ENCODE measurements at regions not wholly inside any gene's neighbourhood (a gene's known extent, or its start where the extent isn't known, plus 50 kb on each side); places are given as distances from the start of the nearest gene placed in this dataset.

- Histone ChIP-seq H3K9ac (ENCODE audit: insufficient read length, low read depth) (no peak overlapping the region), H3K9me3 (ENCODE audit: insufficient read depth, low read length) (peaks cover 13% of the 10 kb centered on the region), H3K4me1 (ENCODE audit: insufficient read depth, insufficient read length) (no peaks in the 10 kb centered on the region), H3K27me3 (ENCODE audit: insufficient read depth, insufficient read length) (no peaks in the 10 kb centered on the region), H3K4me3 (ENCODE audit: insufficient read length, low read depth) (no peak overlapping the region), H3K36me3 (ENCODE audit: insufficient read depth, insufficient read length, low read length) (no peaks in the 10 kb centered on the region)
- no peak for DNase-seq (ENCODE audit: low read depth, low spot score)
- TF ChIP-seq ZNF274 (IDR thresholded peaks at IDR 0.05; ENCODE audit: low read depth, low read length) (no peak), SUZ12 (IDR thresholded peaks at IDR 0.05; ENCODE audit: extremely low read depth, insufficient read depth, insufficient read length) (no peak), YY1 (IDR thresholded peaks at IDR 0.05; ENCODE audit: insufficient read depth, insufficient read length) (no peak)
Observed at GRCh38 chr2:204265681-204266181, 279.5 kb upstream of the PARD3B start.

- Histone ChIP-seq H3K9ac (ENCODE audit: insufficient read length, low read depth) (no peak overlapping the region), H3K4me1 (ENCODE audit: insufficient read depth, insufficient read length) (no peaks in the 10 kb centered on the region), H3K36me3 (ENCODE audit: insufficient read depth, insufficient read length, low read length) (no peaks in the 10 kb centered on the region), H3K4me3 (ENCODE audit: insufficient read length, low read depth) (no peak overlapping the region), H3K27me3 (ENCODE audit: insufficient read depth, insufficient read length) (no peaks in the 10 kb centered on the region), H3K9me3 (ENCODE audit: insufficient read depth, low read length) (peaks cover 25% of the 10 kb centered on the region)
- TF ChIP-seq YY1 (IDR thresholded peaks at IDR 0.05; ENCODE audit: insufficient read depth, insufficient read length): no peak
- TF ChIP-seq SUZ12 (IDR thresholded peaks at IDR 0.05; ENCODE audit: extremely low read depth, insufficient read depth, insufficient read length): no peak
- no peak for TF ChIP-seq ZNF274 (IDR thresholded peaks at IDR 0.05; ENCODE audit: low read depth, low read length)
- no peak for DNase-seq (ENCODE audit: low read depth, low spot score)
Observed at GRCh38 chr2:204268458-204268857, 276.8 kb upstream of the PARD3B start.

- H3K4me1 ChIP-seq (ENCODE audit: insufficient read depth, insufficient read length): no peaks in the 10 kb centered on the region
- H3K36me3 ChIP-seq (ENCODE audit: insufficient read depth, insufficient read length, low read length): no peaks in the 10 kb centered on the region
- H3K27me3 ChIP-seq (ENCODE audit: insufficient read depth, insufficient read length): no peaks in the 10 kb centered on the region
- H3K9me3 ChIP-seq (ENCODE audit: insufficient read depth, low read length): peaks cover 25% of the 10 kb centered on the region
- no peak overlapping the region for H3K9ac ChIP-seq (ENCODE audit: insufficient read length, low read depth)
- no peak for DNase-seq (ENCODE audit: low read depth, low spot score)
- no peak overlapping the region for H3K4me3 ChIP-seq (ENCODE audit: insufficient read length, low read depth)
- no peak for TF ChIP-seq ZNF274 (IDR thresholded peaks at IDR 0.05; ENCODE audit: low read depth, low read length)
- TF ChIP-seq YY1 (IDR thresholded peaks at IDR 0.05; ENCODE audit: insufficient read depth, insufficient read length): no peak
- TF ChIP-seq SUZ12 (IDR thresholded peaks at IDR 0.05; ENCODE audit: extremely low read depth, insufficient read depth, insufficient read length): no peak
Observed at GRCh38 chr2:204268971-204269370, 276.3 kb upstream of the PARD3B start.

DNA sequence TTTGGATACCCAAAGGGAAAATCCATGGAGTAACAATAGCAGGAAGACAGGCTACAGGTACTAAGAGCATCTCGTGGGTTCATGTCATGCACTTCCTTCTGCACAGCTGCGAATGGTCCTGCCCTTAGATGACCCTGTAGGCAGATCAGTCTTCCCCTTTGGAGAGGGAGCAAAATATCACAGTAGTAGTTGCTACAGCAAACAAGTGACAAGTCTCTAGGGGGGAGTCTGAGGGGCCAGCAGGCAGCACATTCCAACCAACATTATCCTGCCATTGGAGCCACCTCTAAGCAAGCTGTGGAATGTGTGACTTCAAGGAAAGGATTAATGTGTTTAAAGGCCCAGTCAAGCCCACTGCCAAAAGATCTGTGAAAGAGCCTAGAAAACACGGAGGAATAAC is 273.2 kb upstream of the PARD3B start:
- H3K9ac ChIP-seq (ENCODE audit: insufficient read length, low read depth): no peak overlapping the region
- H3K27me3 ChIP-seq (ENCODE audit: insufficient read depth, insufficient read length): no peaks in the 10 kb centered on the region
- H3K36me3 ChIP-seq (ENCODE audit: insufficient read depth, insufficient read length, low read length): no peaks in the 10 kb centered on the region
- no peak overlapping the region for H3K4me3 ChIP-seq (ENCODE audit: insufficient read length, low read depth)
- H3K4me1 ChIP-seq (ENCODE audit: insufficient read depth, insufficient read length): no peaks in the 10 kb centered on the region
- H3K9me3 ChIP-seq (ENCODE audit: insufficient read depth, low read length): peaks cover 25% of the 10 kb centered on the region
- TF ChIP-seq ZNF274 (IDR thresholded peaks at IDR 0.05; ENCODE audit: low read depth, low read length) (no peak), YY1 (IDR thresholded peaks at IDR 0.05; ENCODE audit: insufficient read depth, insufficient read length) (no peak), SUZ12 (IDR thresholded peaks at IDR 0.05; ENCODE audit: extremely low read depth, insufficient read depth, insufficient read length) (no peak)
- peak; percentile 61 for DNase-seq (ENCODE audit: low read depth, low spot score)

DNA sequence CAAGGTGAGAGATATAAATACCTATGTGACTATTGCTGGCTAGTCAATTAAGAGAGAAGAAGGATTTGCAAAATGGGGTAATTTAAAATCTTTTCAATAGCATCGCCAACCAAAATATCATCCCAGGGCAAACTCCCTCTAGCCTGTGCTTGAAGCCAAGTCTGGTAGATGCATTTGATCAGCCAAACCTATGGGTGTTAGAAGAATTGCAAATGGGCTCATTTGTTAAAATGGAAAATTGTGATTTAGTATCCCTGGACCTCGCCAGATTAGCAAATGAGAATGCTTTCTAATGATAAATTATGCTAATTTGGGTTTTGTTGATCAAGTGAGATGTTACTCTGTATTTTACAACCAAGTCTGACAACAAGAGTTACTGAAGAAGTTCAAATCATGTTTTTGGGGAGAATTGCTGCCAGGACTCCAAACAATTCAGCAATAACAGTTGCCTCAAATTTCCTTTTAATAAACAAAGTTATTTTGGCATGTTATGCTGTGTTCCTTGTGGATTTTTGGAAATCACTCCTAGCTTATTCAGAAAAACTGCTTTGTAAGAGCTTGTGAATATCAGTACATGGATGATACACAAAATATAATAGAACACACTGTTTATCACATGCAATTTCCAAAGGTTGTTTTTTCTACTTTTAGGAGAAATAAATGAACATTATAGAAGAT is 272.5 kb upstream of the PARD3B start:
- Histone ChIP-seq H3K36me3 (ENCODE audit: insufficient read depth, insufficient read length, low read length) (no peaks in the 10 kb centered on the region), H3K4me1 (ENCODE audit: insufficient read depth, insufficient read length) (no peaks in the 10 kb centered on the region), H3K9me3 (ENCODE audit: insufficient read depth, low read length) (peaks cover 25% of the 10 kb centered on the region), H3K27me3 (ENCODE audit: insufficient read depth, insufficient read length) (no peaks in the 10 kb centered on the region), H3K4me3 (ENCODE audit: insufficient read length, low read depth) (no peak overlapping the region), H3K9ac (ENCODE audit: insufficient read length, low read depth) (no peak overlapping the region)
- no peak for DNase-seq (ENCODE audit: low read depth, low spot score)
- no peak for TF ChIP-seq ZNF274 (IDR thresholded peaks at IDR 0.05; ENCODE audit: low read depth, low read length)
- TF ChIP-seq SUZ12 (IDR thresholded peaks at IDR 0.05; ENCODE audit: extremely low read depth, insufficient read depth, insufficient read length): no peak
- no peak for TF ChIP-seq YY1 (IDR thresholded peaks at IDR 0.05; ENCODE audit: insufficient read depth, insufficient read length)

GRCh38 chr2:204274429-204274828 is 270.8 kb upstream of the PARD3B start:
- Histone ChIP-seq H3K4me1 (ENCODE audit: insufficient read depth, insufficient read length) (no peaks in the 10 kb centered on the region), H3K27me3 (ENCODE audit: insufficient read depth, insufficient read length) (no peaks in the 10 kb centered on the region), H3K36me3 (ENCODE audit: insufficient read depth, insufficient read length, low read length) (no peaks in the 10 kb centered on the region), H3K9me3 (ENCODE audit: insufficient read depth, low read length) (peaks cover 24% of the 10 kb centered on the region), H3K9ac (ENCODE audit: insufficient read length, low read depth) (no peak overlapping the region), H3K4me3 (ENCODE audit: insufficient read length, low read depth) (no peak overlapping the region)
- no peak for DNase-seq (ENCODE audit: low read depth, low spot score)
- TF ChIP-seq SUZ12 (IDR thresholded peaks at IDR 0.05; ENCODE audit: extremely low read depth, insufficient read depth, insufficient read length) (no peak), ZNF274 (IDR thresholded peaks at IDR 0.05; ENCODE audit: low read depth, low read length) (no peak)

- Histone ChIP-seq H3K27me3 (ENCODE audit: insufficient read depth, insufficient read length) (no peaks in the 10 kb centered on the region), H3K9me3 (ENCODE audit: insufficient read depth, low read length) (peaks cover 19% of the 10 kb centered on the region), H3K36me3 (ENCODE audit: insufficient read depth, insufficient read length, low read length) (no peaks in the 10 kb centered on the region), H3K4me1 (ENCODE audit: insufficient read depth, insufficient read length) (no peaks in the 10 kb centered on the region), H3K4me3 (ENCODE audit: insufficient read length, low read depth) (no peak overlapping the region), H3K9ac (ENCODE audit: insufficient read length, low read depth) (no peak overlapping the region)
- DNase-seq (ENCODE audit: low read depth, low spot score): no peak
- TF ChIP-seq YY1 (IDR thresholded peaks at IDR 0.05; ENCODE audit: insufficient read depth, insufficient read length): no peak
- no peak for TF ChIP-seq ZNF274 (IDR thresholded peaks at IDR 0.05; ENCODE audit: low read depth, low read length)
- no peak for TF ChIP-seq SUZ12 (IDR thresholded peaks at IDR 0.05; ENCODE audit: extremely low read depth, insufficient read depth, insufficient read length)
Observed at GRCh38 chr2:204274991-204275390, 270.3 kb upstream of the PARD3B start.

All from NT2/D1 (cell line).